SK-N-SH (cell line): ENCODE measurements at regions not wholly inside any gene's neighbourhood (a gene's known extent, or its start where the extent isn't known, plus 50 kb on each side); places are given as distances from the start of the nearest gene placed in this dataset.

ENCODE experiments used
- CTCF ChIA-PET: fragments of 300-600, 350-600 bp; formaldehyde crosslinking; extraction: SDS; loops from one replicate; lab custom pipeline; 2021; lab: Yijun Ruan, JAX
- POLR2A ChIA-PET: fragments of 350-600 bp; sonication (Branson Sonifier 250); formaldehyde crosslinking; extraction: SDS; loops from one replicate; lab custom pipeline; 2020; ENCODE audit warnings: antibody characterized with exemption, inconsistent platforms; lab: Yijun Ruan, JAX
- DNase-seq: peaks from one replicate; pipeline ENCODE4 v3.0.0; 2012
- H2AFZ ChIP-seq: fragments of 200-600 bp; sonication (generic); 2 replicates; pipeline ENCODE4 v1.8.1; 2016; ENCODE audit warnings: antibody characterized with exemption, mild to moderate bottlenecking, low read depth
- H3F3A ChIP-seq: fragments of 200-600 bp; sonication (generic); replicated peaks from 2 replicates; pipeline ENCODE3; 2016; ENCODE audit warnings: antibody characterized with exemption, mild to moderate bottlenecking; ENCODE audit not compliant: insufficient read depth
- H3K27ac ChIP-seq, 2 experiments: fragments of 200-500 bp in 1 of 2; fragments of 200-600 bp in 1 of 2; sonication (Bioruptor generic) in 1 of 2; sonication (generic), shearing (Covaris generic) in 1 of 2; 2 replicates each; pipeline versions ENCODE4 v1.5.1 to v1.6.1; 2014 to 2016; ENCODE audit warnings: low read depth in 2 of 2, inconsistent platforms in 1 of 2, low read length in 1 of 2, mild to moderate bottlenecking in 1 of 2, mixed read lengths in 1 of 2
- H3K27me3 ChIP-seq: fragments of 200-600 bp; sonication (generic), shearing (Covaris generic); 2 replicates; pipeline ENCODE4 v1.6.1; 2016; ENCODE audit warnings: mixed run types; ENCODE audit not compliant: insufficient read depth
- H3K36me3 ChIP-seq, 2 experiments: fragments of 200-500 bp in 1 of 2; fragments of 200-600 bp in 1 of 2; sonication (Bioruptor generic) in 1 of 2; sonication (generic) in 1 of 2; replicated peaks in 1 of 2; 2 replicates each; pipeline versions ENCODE3 to v1.5.1; 2014 to 2016; ENCODE audit warnings: low read length in 1 of 2, mild to moderate bottlenecking in 1 of 2; ENCODE audit not compliant: insufficient read depth in 2 of 2, control insufficient read depth in 1 of 2
- H3K4me1 ChIP-seq, 2 experiments: fragments of 200-500 bp in 1 of 2; fragments of 200-600 bp in 1 of 2; sonication (Bioruptor generic) in 1 of 2; sonication (generic), shearing (Covaris generic) in 1 of 2; 2 replicates each; pipeline versions ENCODE4 v1.5.1 to v1.6.1; 2014 to 2016; ENCODE audit warnings: low read depth in 1 of 2, low read length in 1 of 2, mixed run types in 1 of 2; ENCODE audit not compliant: insufficient read depth in 2 of 2, control insufficient read depth in 1 of 2
- H3K4me2 ChIP-seq: fragments of 200-600 bp; sonication (generic), shearing (Covaris generic); 2 replicates; pipeline ENCODE4 v1.6.1; 2017; ENCODE audit warnings: mixed run types
- H3K4me3 ChIP-seq, 2 experiments: fragments of 200-500 bp in 1 of 2; fragments of 200-600 bp in 1 of 2; sonication (Bioruptor generic) in 1 of 2; sonication (generic), shearing (Covaris generic) in 1 of 2; 2 replicates each; pipeline versions ENCODE4 v1.5.1 to v1.8.1; 2014 to 2016; ENCODE audit warnings: low read depth in 2 of 2, inconsistent platforms in 1 of 2, low read length in 1 of 2, mild to moderate bottlenecking in 1 of 2, mixed read lengths in 1 of 2, moderate library complexity in 1 of 2
- H3K79me2 ChIP-seq: fragments of 200-600 bp; sonication (generic); 2 replicates; pipeline ENCODE4 v1.8.1; 2017; ENCODE audit warnings: mild to moderate bottlenecking; ENCODE audit not compliant: insufficient read depth
- H3K9ac ChIP-seq: fragments of 200-600 bp; sonication (generic); 2 replicates; pipeline ENCODE4 v1.6.1; 2017; ENCODE audit warnings: mixed run types
- H3K9me2 ChIP-seq: fragments of 200-600 bp; sonication (generic); 2 replicates; pipeline ENCODE4 v1.6.1; 2017; ENCODE audit warnings: mixed run types
- H3K9me3 ChIP-seq: fragments of 200-600 bp; sonication (generic); 2 replicates; pipeline ENCODE4 v1.6.1; 2017; ENCODE audit warnings: mixed run types, mild to moderate bottlenecking, moderate library complexity
- H4K20me1 ChIP-seq: fragments of 200-600 bp; sonication (generic); 2 replicates; pipeline ENCODE4 v1.6.1; 2017; ENCODE audit warnings: mild to moderate bottlenecking, mixed run types; ENCODE audit not compliant: insufficient read depth
- CHD2 ChIP-seq: fragments of 150-350 bp; IDR thresholded peaks from 2 replicates; pipeline ENCODE4 v1.6.1; 2018; ENCODE audit warnings: low read length; ENCODE audit not compliant: partially characterized antibody
- CTCF ChIP-seq: fragments of 200-600 bp; sonication (generic); IDR thresholded peaks from 2 replicates; pipeline ENCODE4 v1.6.1; 2017; ENCODE audit warnings: antibody characterized with exemption, mild to moderate bottlenecking, moderate library complexity
- FOSL2 ChIP-seq: IDR thresholded peaks from 2 replicates; pipeline ENCODE4 v1.4.0; 2012; ENCODE audit warnings: low read depth, mild to moderate bottlenecking, moderate library complexity, borderline replicate concordance
- FOXM1 ChIP-seq: IDR thresholded peaks from 2 replicates; pipeline ENCODE4 v1.4.0; 2012; ENCODE audit warnings: low read depth, mild to moderate bottlenecking
- GABPA ChIP-seq: IDR thresholded peaks from 2 replicates; pipeline ENCODE4 v1.4.0; 2012; ENCODE audit warnings: low read depth, mild to moderate bottlenecking
- GATA2 ChIP-seq: sonication (generic); formaldehyde crosslinking; IDR thresholded peaks from 2 replicates; pipeline ENCODE4 v1.5.0; 2020; ENCODE audit warnings: mild to moderate bottlenecking, missing genetic modification reagents
- MXI1 ChIP-seq: IDR thresholded peaks from 2 replicates; pipeline ENCODE4 v1.6.1; 2012; ENCODE audit warnings: mild to moderate bottlenecking, low read depth, low read length, improper control_type of control experiment
- NFIC ChIP-seq: IDR thresholded peaks from 2 replicates; pipeline ENCODE4 v1.4.0; 2012; ENCODE audit warnings: borderline replicate concordance
- PBX3 ChIP-seq: IDR thresholded peaks from 2 replicates; pipeline ENCODE4; 2012
- RAD21 ChIP-seq: IDR thresholded peaks from 2 replicates; pipeline ENCODE4 v1.6.1; 2012; ENCODE audit warnings: mild to moderate bottlenecking, low read length
- RCOR1 ChIP-seq: fragments of 150-350 bp; IDR thresholded peaks from 2 replicates; pipeline ENCODE4 v1.6.1; 2017; ENCODE audit warnings: antibody characterized with exemption, low read length
- REST ChIP-seq: IDR thresholded peaks from 2 replicates; pipeline ENCODE4 v1.6.1; 2012; ENCODE audit warnings: mild to moderate bottlenecking, low read depth, low read length, moderate library complexity
- SMC3 ChIP-seq: IDR thresholded peaks from 2 replicates; pipeline ENCODE4 v1.6.1; 2012; ENCODE audit warnings: low read depth, low read length, improper control_type of control experiment
- TAF1 ChIP-seq: IDR thresholded peaks from 2 replicates; pipeline ENCODE4 v1.6.1; 2012; ENCODE audit warnings: low read depth, mild to moderate bottlenecking, low read length, moderate library complexity, borderline replicate concordance
- TCF12 ChIP-seq: IDR thresholded peaks from 2 replicates; pipeline ENCODE4 v1.4.0; 2012
- TEAD4 ChIP-seq: IDR thresholded peaks from 2 replicates; pipeline ENCODE4 v1.4.0; 2012; ENCODE audit warnings: mild to moderate bottlenecking, borderline replicate concordance; ENCODE audit not compliant: insufficient read depth
- USF2 ChIP-seq: fragments of 150-350 bp; IDR thresholded peaks from 2 replicates; pipeline ENCODE4 v1.6.1; 2017; ENCODE audit warnings: antibody characterized with exemption, low read length, low read depth, borderline replicate concordance
- WGBS: methylation state at CpG from one replicate; pipeline ENCODE4 v1.1.6; 2017; ENCODE audit warnings: low lambda C conversion rate; 5-methylcytosine and 5-hydroxymethylcytosine counted together

- no peak for TF ChIP-seq MXI1
These were observed 70.2 kb upstream of the ABI3BP start (continued) for GRCh38 chr3:101063401-101063800.

GRCh38 chr3:101061312-101061711, 68.1 kb upstream of the ABI3BP start:
- WGBS = 19% methylated on average over 1 of the region's 1 CpG
- H3K4me1 ChIP-seq = peaks cover 0 to 13% of the 10 kb centered on the region in 2 experiments; a peak in 2 of 4 replicates
- H3K36me3 ChIP-seq = no peaks in the 10 kb centered on the region
- no peak for TF ChIP-seq CTCF
- no peak for TF ChIP-seq TCF12
- no peak for TF ChIP-seq FOSL2
- TF ChIP-seq PBX3 = no peak
- no peak for TF ChIP-seq REST
- TF ChIP-seq FOXM1 = no peak
- TF ChIP-seq RAD21 = no peak
- TF ChIP-seq SMC3 = no peak
- TF ChIP-seq TAF1 = no peak
- TF ChIP-seq GATA2 = no peak
- no peak for TF ChIP-seq RCOR1
- no peak for TF ChIP-seq USF2
- no peak for TF ChIP-seq GABPA
- no peak for TF ChIP-seq TEAD4
- no peak for TF ChIP-seq CHD2
- no peak for TF ChIP-seq NFIC
- DNase-seq = no peak
- no peak overlapping the region for H3K27ac ChIP-seq
- H2AFZ ChIP-seq = no peak overlapping the region
- H3K4me2 ChIP-seq = no peak overlapping the region
- H4K20me1 ChIP-seq = no peaks in the 10 kb centered on the region
- ChIA-PET POLR2A (no interaction called here), CTCF (no interaction called here)
- H3F3A ChIP-seq = peaks cover 15% of the 10 kb centered on the region
- H3K9me2 ChIP-seq = no peaks in the 10 kb centered on the region
- 0 out of 2 replicates have a peak, but pooled peaks cover 5% of the 10 kb centered on the region for H3K9me3 ChIP-seq
- no peak overlapping the region for H3K9ac ChIP-seq
- H3K27me3 ChIP-seq = no peaks in the 10 kb centered on the region
- no peaks in the 10 kb centered on the region for H3K79me2 ChIP-seq
- H3K4me3 ChIP-seq = no peak overlapping the region
